ENCODE measurements at regions not wholly inside any gene's neighbourhood (a gene's known extent, or its start where the extent isn't known, plus 50 kb on each side); places are given as distances from the start of the nearest gene placed in this dataset.
A peak's percentile ranks its signal among the peaks of the same experiment; 100 is the strongest.

- no peak for DNase-seq
These were observed 914.8 kb downstream of the DCDC2C start for GRCh38 chr2:4618141-4618540.

GRCh38 chr2:4618630-4619228, 915.4 kb downstream of the DCDC2C start:
- no peak for DNase-seq

GRCh38 chr2:4628998-4629501, 925.7 kb downstream of the DCDC2C start:
- DNase-seq = no peak

GRCh38 chr2:4635289-4635688, 931.9 kb downstream of the DCDC2C start:
- no peak for DNase-seq

GRCh38 chr2:4653991-4654390, 950.6 kb downstream of the DCDC2C start:
- DNase-seq = no peak

GRCh38 chr2:4656326-4656725, 953.0 kb downstream of the DCDC2C start:
- no peak for DNase-seq

- DNase-seq = no peak
These were observed 958.9 kb downstream of the DCDC2C start for GRCh38 chr2:4662161-4662779.

GRCh38 chr2:4668381-4668780, 965.0 kb downstream of the DCDC2C start:
- no peak for DNase-seq

- no peak for DNase-seq
These were observed 967.0 kb downstream of the DCDC2C start for GRCh38 chr2:4670331-4670730.

GRCh38 chr2:4673025-4673489, 969.7 kb downstream of the DCDC2C start:
- peak; percentile 27 for DNase-seq

GRCh38 chr2:4674007-4674406, 970.6 kb downstream of the DCDC2C start:
- no peak for DNase-seq

GRCh38 chr2:4675295-4675694, 971.9 kb downstream of the DCDC2C start:
- no peak for DNase-seq

- no peak for DNase-seq
These were observed 975.6 kb downstream of the DCDC2C start for GRCh38 chr2:4678927-4679326.

GRCh38 chr2:4679391-4679790, 976.0 kb downstream of the DCDC2C start:
- no peak for DNase-seq

- DNase-seq = no peak
These were observed 981.5 kb downstream of the DCDC2C start for GRCh38 chr2:4684921-4685320.

- no peak for DNase-seq
These were observed 987.5 kb downstream of the DCDC2C start for GRCh38 chr2:4690913-4691312.

GRCh38 chr2:4693266-4693665, 989.9 kb downstream of the DCDC2C start:
- no peak for DNase-seq

GRCh38 chr2:4695281-4695861, 992.0 kb downstream of the DCDC2C start:
- no peak for DNase-seq

GRCh38 chr2:4715065-4715464, 977.1 kb upstream of the SOX11 start:
- no peak for DNase-seq

- DNase-seq = no peak
These were observed 973.4 kb upstream of the SOX11 start for GRCh38 chr2:4718777-4719176.

GRCh38 chr2:4725618-4726017, 966.6 kb upstream of the SOX11 start:
- DNase-seq = no peak

GRCh38 chr2:4732560-4732959, 959.6 kb upstream of the SOX11 start:
- no peak for DNase-seq

- no peak for DNase-seq
These were observed 946.9 kb upstream of the SOX11 start for GRCh38 chr2:4745056-4745991.
